ENCODE measurements at regions not wholly inside any gene's neighbourhood (a gene's known extent, or its start where the extent isn't known, plus 50 kb on each side); places are given as distances from the start of the nearest gene placed in this dataset.

DNA sequence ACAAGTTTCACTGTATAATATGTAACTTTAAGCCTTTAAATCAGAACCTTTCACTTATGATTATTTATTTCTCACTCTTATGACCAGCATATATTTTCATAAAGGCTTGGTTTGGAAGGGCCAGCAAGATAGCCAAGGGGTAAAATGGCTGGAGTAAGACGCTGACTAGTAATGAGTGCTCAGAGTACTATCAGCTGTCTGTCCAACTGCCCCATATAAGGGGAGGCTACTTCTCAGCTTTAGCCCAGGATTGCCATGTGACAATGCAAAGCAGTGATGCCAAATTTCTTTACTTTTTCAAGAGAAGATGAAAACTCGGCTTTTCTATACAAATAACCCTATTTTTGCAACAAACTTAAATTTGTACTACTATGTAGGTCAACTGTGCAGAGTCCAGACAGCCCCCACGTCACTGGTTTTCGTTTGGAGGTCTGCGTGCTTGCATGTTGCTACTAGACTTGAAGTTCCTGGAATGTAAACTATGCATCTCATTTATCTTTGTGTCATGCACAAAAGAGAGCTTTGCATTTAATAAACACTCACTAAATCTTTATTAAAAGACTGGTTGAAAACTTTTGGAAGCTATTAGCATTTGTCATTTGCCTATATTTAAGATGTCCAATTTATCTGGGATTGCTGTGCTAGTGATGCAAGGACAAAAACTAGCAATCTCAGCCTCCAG lies 110.4 kb downstream of the TNFSF18 start:
- no peak for TF ChIP-seq CTCF (conservative IDR thresholded peaks at IDR 0.05)
- TF ChIP-seq ZFX (IDR thresholded peaks at IDR 0.05) = no peak
